ENCODE measurements at regions not wholly inside any gene's neighbourhood (a gene's known extent, or its start where the extent isn't known, plus 50 kb on each side); places are given as distances from the start of the nearest gene placed in this dataset.

DNA sequence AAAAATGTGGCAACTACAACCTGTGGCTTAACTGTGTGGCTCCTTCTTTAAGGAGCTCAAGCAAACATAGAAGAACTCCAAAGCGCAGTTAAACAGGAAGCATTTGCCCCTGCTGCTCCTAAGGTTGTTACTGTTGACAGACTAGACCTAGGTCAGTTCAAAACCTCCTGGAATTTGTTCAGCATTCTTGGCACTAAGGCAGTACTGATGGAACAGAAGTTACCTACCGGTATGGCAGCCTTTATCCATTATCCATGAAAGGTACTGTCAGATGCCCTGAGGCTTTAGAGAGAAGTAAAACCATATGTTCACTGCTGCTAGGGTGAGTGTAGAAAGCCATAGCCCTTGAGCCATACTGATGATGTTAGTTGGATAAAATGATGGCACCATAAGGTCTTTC is 916.5 kb upstream of the FAT3 start:
- TF ChIP-seq, protein P1, sequence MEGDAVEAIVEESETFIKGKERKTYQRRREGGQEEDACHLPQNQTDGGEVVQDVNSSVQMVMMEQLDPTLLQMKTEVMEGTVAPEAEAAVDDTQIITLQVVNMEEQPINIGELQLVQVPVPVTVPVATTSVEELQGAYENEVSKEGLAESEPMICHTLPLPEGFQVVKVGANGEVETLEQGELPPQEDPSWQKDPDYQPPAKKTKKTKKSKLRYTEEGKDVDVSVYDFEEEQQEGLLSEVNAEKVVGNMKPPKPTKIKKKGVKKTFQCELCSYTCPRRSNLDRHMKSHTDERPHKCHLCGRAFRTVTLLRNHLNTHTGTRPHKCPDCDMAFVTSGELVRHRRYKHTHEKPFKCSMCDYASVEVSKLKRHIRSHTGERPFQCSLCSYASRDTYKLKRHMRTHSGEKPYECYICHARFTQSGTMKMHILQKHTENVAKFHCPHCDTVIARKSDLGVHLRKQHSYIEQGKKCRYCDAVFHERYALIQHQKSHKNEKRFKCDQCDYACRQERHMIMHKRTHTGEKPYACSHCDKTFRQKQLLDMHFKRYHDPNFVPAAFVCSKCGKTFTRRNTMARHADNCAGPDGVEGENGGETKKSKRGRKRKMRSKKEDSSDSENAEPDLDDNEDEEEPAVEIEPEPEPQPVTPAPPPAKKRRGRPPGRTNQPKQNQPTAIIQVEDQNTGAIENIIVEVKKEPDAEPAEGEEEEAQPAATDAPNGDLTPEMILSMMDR (conservative IDR thresholded peaks at IDR 0.05 in 1 of 2, IDR thresholded peaks at IDR 0.05 in 1 of 2; ENCODE audit: extremely low read depth in 1 of 2, insufficient read depth in 1 of 2, low read depth in 1 of 2, low read length in 2 of 2), result no peak
- no peak for TF ChIP-seq EZH2 (IDR thresholded peaks at IDR 0.05; ENCODE audit: borderline replicate concordance, low read length)
